MM.1S (cell line): ENCODE measurements at regions not wholly inside any gene's neighbourhood (a gene's known extent, or its start where the extent isn't known, plus 50 kb on each side); places are given as distances from the start of the nearest gene placed in this dataset.

Experiments used
- CTCF ChIP-seq: fragments of 300-600 bp; sonication (generic); IDR thresholded peaks from 2 replicates; pipeline ENCODE4 v1.5.1; 2016; ENCODE audit warnings: antibody characterized with exemption, low read length, mixed read lengths
- EZH2 ChIP-seq: fragments of 300-600 bp; sonication (generic); optimal IDR thresholded peaks from 2 replicates; pipeline ENCODE3; 2017; ENCODE audit warnings: low read depth, mild to moderate bottlenecking, antibody characterized with exemption, low read length, mixed read lengths

- no peak for TF ChIP-seq CTCF
- TF ChIP-seq EZH2: no peak
Observed at GRCh38 chr3:35322070-35322469, 317.3 kb upstream of the ARPP21 start.
